ENCODE measurements at regions not wholly inside any gene's neighbourhood (a gene's known extent, or its start where the extent isn't known, plus 50 kb on each side); places are given as distances from the start of the nearest gene placed in this dataset.

- TF ChIP-seq, protein P1, sequence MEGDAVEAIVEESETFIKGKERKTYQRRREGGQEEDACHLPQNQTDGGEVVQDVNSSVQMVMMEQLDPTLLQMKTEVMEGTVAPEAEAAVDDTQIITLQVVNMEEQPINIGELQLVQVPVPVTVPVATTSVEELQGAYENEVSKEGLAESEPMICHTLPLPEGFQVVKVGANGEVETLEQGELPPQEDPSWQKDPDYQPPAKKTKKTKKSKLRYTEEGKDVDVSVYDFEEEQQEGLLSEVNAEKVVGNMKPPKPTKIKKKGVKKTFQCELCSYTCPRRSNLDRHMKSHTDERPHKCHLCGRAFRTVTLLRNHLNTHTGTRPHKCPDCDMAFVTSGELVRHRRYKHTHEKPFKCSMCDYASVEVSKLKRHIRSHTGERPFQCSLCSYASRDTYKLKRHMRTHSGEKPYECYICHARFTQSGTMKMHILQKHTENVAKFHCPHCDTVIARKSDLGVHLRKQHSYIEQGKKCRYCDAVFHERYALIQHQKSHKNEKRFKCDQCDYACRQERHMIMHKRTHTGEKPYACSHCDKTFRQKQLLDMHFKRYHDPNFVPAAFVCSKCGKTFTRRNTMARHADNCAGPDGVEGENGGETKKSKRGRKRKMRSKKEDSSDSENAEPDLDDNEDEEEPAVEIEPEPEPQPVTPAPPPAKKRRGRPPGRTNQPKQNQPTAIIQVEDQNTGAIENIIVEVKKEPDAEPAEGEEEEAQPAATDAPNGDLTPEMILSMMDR (IDR thresholded peaks at IDR 0.05; ENCODE audit: low read length): no peak
- TF ChIP-seq EZH2 (IDR thresholded peaks at IDR 0.05; ENCODE audit: borderline replicate concordance, low read length): no peak
Observed at GRCh38 chr22:26904483-26904882, 247.1 kb downstream of the MIAT start.

Measured in OCI-LY1 (cell line).